ENCODE measurements at regions not wholly inside any gene's neighbourhood (a gene's known extent, or its start where the extent isn't known, plus 50 kb on each side); places are given as distances from the start of the nearest gene placed in this dataset.

DNA sequence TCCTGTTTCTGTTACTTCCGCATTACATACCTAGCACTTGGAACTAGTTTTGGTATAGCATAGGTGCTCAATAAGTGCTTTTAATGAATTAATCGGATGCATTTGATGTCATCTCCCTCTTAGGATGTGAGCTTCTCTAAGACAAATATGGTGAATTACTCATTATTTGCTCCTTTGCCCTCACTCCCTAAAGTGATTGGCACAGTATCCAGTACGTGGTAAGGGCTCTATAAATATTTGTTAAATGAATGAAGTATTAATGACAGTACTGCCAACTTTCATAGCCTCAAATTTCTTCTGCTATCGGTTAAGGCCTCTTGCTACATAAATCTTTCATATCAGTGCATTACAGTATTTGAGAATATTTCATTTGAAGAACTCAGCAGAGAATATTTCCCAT, 75.9 kb upstream of the ARID5B start:
- ChIA-PET POLR2A (no interaction called here), CTCF (interaction anchor here (1.2 to 1.4 kb wide), 2 partner anchors 9 to 73 kb away, joined by 3 to 5 read pairs; no protein-coding TSS in a partner anchor)
- no peak for DNase-seq (ENCODE audit: low read depth, low spot score)
- no peak overlapping the region for H3K4me3 ChIP-seq (ENCODE audit: low read depth, low read length)
- TF ChIP-seq, protein P1, sequence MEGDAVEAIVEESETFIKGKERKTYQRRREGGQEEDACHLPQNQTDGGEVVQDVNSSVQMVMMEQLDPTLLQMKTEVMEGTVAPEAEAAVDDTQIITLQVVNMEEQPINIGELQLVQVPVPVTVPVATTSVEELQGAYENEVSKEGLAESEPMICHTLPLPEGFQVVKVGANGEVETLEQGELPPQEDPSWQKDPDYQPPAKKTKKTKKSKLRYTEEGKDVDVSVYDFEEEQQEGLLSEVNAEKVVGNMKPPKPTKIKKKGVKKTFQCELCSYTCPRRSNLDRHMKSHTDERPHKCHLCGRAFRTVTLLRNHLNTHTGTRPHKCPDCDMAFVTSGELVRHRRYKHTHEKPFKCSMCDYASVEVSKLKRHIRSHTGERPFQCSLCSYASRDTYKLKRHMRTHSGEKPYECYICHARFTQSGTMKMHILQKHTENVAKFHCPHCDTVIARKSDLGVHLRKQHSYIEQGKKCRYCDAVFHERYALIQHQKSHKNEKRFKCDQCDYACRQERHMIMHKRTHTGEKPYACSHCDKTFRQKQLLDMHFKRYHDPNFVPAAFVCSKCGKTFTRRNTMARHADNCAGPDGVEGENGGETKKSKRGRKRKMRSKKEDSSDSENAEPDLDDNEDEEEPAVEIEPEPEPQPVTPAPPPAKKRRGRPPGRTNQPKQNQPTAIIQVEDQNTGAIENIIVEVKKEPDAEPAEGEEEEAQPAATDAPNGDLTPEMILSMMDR (IDR thresholded peaks at IDR 0.05; ENCODE audit: insufficient read depth, low read length, missing control alignments), result no peak

DNA sequence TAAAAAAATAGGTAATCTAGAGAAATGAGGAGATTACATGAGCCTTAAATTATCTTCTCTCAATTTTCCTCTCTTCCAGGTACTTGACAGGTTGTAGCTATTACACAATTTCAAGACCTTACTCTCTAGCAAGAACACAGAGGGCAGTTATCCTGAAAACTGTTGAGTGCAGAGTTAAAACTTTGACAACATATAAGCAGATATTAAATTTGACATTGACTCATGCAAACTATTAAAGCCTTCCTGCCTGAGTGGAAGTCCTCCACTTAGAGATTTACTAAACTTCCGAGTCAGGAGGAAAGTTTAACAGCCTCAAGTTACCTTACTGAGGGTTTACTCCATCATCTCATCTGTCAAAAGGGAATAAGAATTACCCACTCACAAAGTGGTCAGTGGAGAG, 73.5 kb upstream of the ARID5B start:
- TF ChIP-seq, protein P1 (IDR thresholded peaks at IDR 0.05; ENCODE audit: insufficient read depth, low read length, missing control alignments), result no peak
- DNase-seq (ENCODE audit: low read depth, low spot score), result no peak
- ChIA-PET POLR2A (interaction anchor here (0.6 kb wide), 1 partner anchor 29 kb away, joined by 3 read pairs; no protein-coding TSS in a partner anchor), CTCF (interaction anchor here (2.0 kb wide), 1 partner anchor 8 kb away, joined by 8 read pairs; no protein-coding TSS in a partner anchor)
- H3K4me3 ChIP-seq (ENCODE audit: low read depth, low read length), result no peak overlapping the region

DNA sequence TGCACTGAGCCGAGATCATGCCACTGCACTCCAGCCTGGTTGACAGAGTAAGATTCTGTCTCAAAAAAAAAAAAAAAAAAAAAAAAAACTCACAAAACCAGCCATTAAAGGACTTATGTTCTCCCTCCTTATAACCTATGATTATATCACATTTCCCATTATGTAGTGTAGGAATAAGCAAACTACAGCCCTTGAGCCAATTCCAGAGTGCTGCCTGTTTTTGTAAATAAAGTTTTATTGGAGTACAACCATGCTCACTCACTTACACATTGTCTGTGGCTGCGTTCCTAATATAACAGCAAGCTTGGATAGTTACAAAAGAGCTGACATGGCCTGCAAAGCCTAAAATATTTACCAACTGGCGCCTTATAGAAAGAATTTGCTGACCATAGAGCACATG, 72.7 kb upstream of the ARID5B start:
- DNase-seq (ENCODE audit: low read depth, low spot score), result no peak
- TF ChIP-seq, protein P1 (IDR thresholded peaks at IDR 0.05; ENCODE audit: insufficient read depth, low read length, missing control alignments), result no peak
- ChIA-PET CTCF (no interaction called here), POLR2A (no interaction called here)
- H3K4me3 ChIP-seq (ENCODE audit: low read depth, low read length), result no peak overlapping the region

DNA sequence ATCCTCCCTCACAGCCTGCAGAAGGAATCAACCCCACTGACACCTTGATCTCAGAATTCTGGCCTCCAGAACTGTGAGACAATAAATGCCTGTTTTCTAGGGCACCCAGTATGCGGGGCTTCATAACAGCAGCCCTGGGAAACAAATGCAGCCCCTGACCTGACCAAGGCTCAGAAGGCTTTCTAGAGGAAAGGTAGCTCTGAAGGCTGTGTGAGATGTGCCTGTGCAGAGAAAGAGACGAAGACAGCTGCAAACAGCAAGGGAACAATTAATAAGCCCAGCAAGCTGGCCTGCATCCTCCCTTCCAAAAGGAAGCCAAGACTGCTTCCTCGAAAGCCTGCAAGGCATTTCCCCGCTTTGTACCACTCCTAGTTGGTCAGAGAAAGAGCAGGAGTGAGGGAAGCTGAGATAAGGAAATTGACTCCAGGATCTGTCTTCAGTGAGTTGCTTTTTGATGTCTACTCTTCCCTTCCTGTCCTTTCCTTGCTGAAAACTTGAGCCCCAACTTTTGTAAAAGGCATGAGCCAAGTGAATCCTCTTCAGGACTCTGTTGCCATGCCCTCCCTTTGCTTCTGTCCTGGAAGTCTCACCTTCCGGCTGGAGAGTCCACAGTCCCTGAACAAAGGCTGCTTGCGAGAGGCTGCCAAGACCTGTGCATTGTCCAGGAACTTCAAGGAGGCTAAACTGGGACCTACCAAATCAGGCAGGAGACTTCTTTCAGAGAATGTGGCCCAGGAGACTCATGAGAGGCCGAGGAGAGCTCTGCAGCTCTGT, 71.2 kb upstream of the ARID5B start:
- POLR2A ChIA-PET, result no interaction called here
- TF ChIP-seq, protein P1 (IDR thresholded peaks at IDR 0.05; ENCODE audit: insufficient read depth, low read length, missing control alignments), result no peak
- no peak for DNase-seq (ENCODE audit: low read depth, low spot score)
- CTCF ChIA-PET, result interaction anchor here (1.5 kb wide), 1 partner anchor 79 kb away, joined by 4 read pairs; no protein-coding TSS in a partner anchor
- H3K4me3 ChIP-seq (ENCODE audit: low read depth, low read length), result no peak overlapping the region

DNA sequence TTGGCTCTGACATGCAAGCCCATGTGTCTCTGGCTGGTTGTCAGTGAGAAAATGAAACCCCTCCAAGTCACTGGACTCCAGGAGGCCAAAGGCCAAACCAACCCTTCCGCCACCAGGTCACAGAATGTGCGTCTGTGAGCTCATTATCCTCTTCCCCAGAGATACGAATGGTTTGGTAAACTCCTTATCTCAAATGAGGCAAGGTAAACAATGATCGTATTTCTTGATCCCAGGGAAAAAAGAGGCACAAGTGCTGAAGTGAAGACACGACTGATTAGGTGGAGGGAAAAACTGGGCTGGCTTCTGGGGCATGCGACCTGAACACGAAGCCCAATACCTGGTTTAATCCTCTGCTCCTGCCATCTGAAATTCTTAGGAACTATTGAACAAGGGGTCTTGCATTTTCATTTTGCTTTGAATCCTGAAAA, 70.6 kb upstream of the ARID5B start:
- POLR2A ChIA-PET, result no interaction called here
- CTCF ChIA-PET, result interaction anchor here (1.5 kb wide), 1 partner anchor 80 kb away, joined by 4 read pairs; no protein-coding TSS in a partner anchor
- TF ChIP-seq, protein P1 (IDR thresholded peaks at IDR 0.05; ENCODE audit: insufficient read depth, low read length, missing control alignments), result no peak
- no peak for DNase-seq (ENCODE audit: low read depth, low spot score)
- H3K4me3 ChIP-seq (ENCODE audit: low read depth, low read length), result no peak overlapping the region

DNA sequence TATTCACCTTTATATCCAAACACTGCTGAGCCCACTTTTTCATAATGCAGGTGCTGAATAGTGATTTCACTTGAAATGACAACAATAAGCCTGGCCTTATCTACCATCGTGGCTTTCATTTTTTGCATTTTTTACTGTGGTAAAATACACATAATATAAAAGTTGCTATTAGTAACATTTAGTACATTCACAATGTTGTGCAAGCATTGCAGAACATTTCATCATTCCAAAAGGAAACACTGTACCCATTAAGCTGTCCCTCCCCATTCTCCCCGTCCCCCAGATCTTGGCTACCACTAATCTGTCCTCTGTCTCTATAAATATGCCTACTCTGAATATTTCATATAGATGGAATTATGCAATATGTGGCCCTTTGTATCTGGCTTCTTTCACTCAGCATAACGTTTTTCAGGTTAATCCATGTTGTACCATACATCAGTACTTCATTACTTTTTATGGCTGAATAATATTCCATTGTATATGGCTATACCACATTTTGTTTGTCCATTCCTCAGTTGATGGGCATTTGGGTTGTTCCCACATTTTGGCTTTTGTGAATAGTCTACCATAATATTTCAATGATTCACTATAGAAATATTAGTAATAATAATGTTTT, 68.5 kb upstream of the ARID5B start:
- TF ChIP-seq, protein P1 (IDR thresholded peaks at IDR 0.05; ENCODE audit: insufficient read depth, low read length, missing control alignments), result no peak
- CTCF ChIA-PET, result interaction anchor here (5.9 kb wide), 1 partner anchor 83 kb away, joined by 62 read pairs; no protein-coding TSS in a partner anchor
- no peak overlapping the region for H3K4me3 ChIP-seq (ENCODE audit: low read depth, low read length)
- DNase-seq (ENCODE audit: low read depth, low spot score), result no peak
- POLR2A ChIA-PET, result no interaction called here
